SJCRH30 (cell line): ENCODE measurements at regions not wholly inside any gene's neighbourhood (a gene's known extent, or its start where the extent isn't known, plus 50 kb on each side); places are given as distances from the start of the nearest gene placed in this dataset.

Experiments used
- DNase-seq, 2 experiments: peaks; one replicate each; pipeline ENCODE4 v3.0.0-alpha.2; 2015 to 2020
- H3K27ac ChIP-seq: fragments of 250-450 bp; sonication (Bioruptor Pico); 2 replicates; pipeline ENCODE4 v1.5.1; 2020; ENCODE audit warnings: mild to moderate bottlenecking, moderate library complexity
- H3K27me3 ChIP-seq: fragments of 250-450 bp; sonication (Bioruptor Pico); 2 replicates; pipeline ENCODE4 v1.5.1; 2020; ENCODE audit warnings: mild to moderate bottlenecking, moderate library complexity
- H3K36me3 ChIP-seq: fragments of 250-450 bp; sonication (Bioruptor Pico); 2 replicates; pipeline ENCODE4 v1.5.1; 2020; ENCODE audit warnings: mild to moderate bottlenecking, moderate library complexity
- H3K4me1 ChIP-seq: fragments of 250-450 bp; sonication (Bioruptor Pico); 2 replicates; pipeline ENCODE4 v1.5.1; 2020; ENCODE audit warnings: mild to moderate bottlenecking, moderate library complexity
- H3K4me3 ChIP-seq: fragments of 250-450 bp; sonication (Bioruptor Pico); 2 replicates; pipeline ENCODE4 v1.5.1; 2020; ENCODE audit warnings: mild to moderate bottlenecking, moderate library complexity
- H3K9me3 ChIP-seq: fragments of 250-450 bp; sonication (Bioruptor Pico); replicated peaks from 2 replicates; pipeline ENCODE4 v1.5.1; 2020; ENCODE audit warnings: mild to moderate bottlenecking, moderate library complexity

- no peaks in the 10 kb centered on the region for H3K27me3 ChIP-seq
- no peak overlapping the region for H3K4me3 ChIP-seq
- peaks cover 7% of the 10 kb centered on the region; the same call in 1 of the 2 replicates for H3K4me1 ChIP-seq
- no peak overlapping the region for H3K27ac ChIP-seq
- DNase-seq: no peak
- no peaks in the 10 kb centered on the region for H3K9me3 ChIP-seq
- 0 out of 2 replicates have a peak, but pooled peaks cover 4% of the 10 kb centered on the region for H3K36me3 ChIP-seq
Observed at GRCh38 chr9:23630488-23630887, 195.6 kb downstream of the ELAVL2 start.

DNA sequence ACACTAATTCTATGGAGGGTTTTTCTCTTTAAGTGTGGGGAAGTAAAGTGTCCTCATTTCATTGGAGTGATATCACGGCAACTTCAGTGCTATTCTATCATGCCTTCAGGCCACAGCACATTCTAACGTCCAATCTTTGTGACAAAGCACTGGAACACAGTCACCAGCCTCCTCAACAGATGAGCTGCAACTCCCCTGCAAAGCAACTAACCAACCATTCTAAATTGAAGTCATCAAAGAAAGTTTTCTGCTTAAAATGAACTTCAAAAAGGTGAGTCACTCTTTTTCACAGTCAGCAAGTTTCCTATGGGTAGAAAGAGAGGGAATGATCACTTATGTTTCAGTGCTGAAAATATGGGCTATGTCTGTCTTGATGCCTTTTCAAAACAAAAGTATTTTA lies 190.8 kb downstream of the ELAVL2 start:
- Histone ChIP-seq H3K36me3 (peaks cover 16% of the 10 kb centered on the region; the same call in 1 of the 2 replicates), H3K4me1 (peaks cover 7% of the 10 kb centered on the region; the same call in 1 of the 2 replicates), H3K27me3 (no peaks in the 10 kb centered on the region), H3K27ac (no peak overlapping the region), H3K9me3 (no peaks in the 10 kb centered on the region), H3K4me3 (no peak overlapping the region)
- DNase-seq: no peak

DNA sequence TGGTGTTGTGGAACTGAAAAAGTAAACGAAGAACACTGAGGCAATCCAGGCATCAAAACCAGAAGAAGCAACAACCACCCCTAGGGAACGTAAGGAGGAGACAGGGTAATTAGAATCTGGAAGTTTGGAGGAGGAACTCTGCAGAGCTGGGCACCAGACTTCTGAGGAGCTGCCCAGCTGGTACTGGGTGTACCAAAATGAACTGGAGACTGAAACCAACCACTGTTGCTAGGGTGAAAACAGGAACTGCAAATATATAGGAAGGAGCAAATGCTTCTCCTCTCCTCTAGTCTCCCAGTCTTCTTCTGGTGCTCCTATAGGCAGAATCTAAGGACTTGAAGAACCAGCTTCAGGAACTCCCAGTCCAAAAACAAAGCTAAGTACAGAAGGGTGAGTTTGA lies 189.8 kb downstream of the ELAVL2 start:
- Histone ChIP-seq H3K27ac (no peak overlapping the region), H3K4me1 (peaks cover 13% of the 10 kb centered on the region), H3K9me3 (no peaks in the 10 kb centered on the region), H3K4me3 (no peak overlapping the region), H3K27me3 (no peaks in the 10 kb centered on the region), H3K36me3 (peaks cover 16% of the 10 kb centered on the region; the same call in 1 of the 2 replicates)
- DNase-seq: no peak

DNA sequence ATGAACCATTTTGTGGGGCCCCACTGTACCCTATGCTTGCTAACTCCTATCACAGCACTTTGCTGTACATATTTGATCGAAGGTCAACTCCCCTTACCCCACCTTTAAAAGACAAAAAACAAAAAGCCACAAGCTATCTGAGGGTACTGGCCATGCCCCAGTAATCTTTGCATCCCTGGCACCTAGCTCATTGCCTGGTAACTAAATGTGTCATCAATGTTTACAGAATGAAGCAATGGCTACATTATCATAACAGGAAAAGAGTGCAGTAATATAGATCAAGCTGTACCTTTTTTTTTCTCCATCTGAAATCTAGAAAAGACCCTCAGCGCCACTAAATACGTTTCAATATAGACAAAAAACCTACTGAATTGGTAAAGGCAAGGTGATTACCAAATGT lies 188.0 kb downstream of the ELAVL2 start:
- Histone ChIP-seq H3K9me3 (no peaks in the 10 kb centered on the region), H3K36me3 (peaks cover 20% of the 10 kb centered on the region; the same call in 1 of the 2 replicates), H3K27me3 (no peaks in the 10 kb centered on the region), H3K4me3 (no peak overlapping the region), H3K27ac (no peak overlapping the region), H3K4me1 (peaks cover 12% of the 10 kb centered on the region)
- DNase-seq: no peak

- Histone ChIP-seq H3K27ac (no peak overlapping the region), H3K27me3 (no peaks in the 10 kb centered on the region), H3K4me3 (no peak overlapping the region), H3K4me1 (peaks cover 12% of the 10 kb centered on the region), H3K9me3 (no peaks in the 10 kb centered on the region), H3K36me3 (peaks cover 20% of the 10 kb centered on the region; the same call in 1 of the 2 replicates)
- no peak for DNase-seq
Observed at GRCh38 chr9:23638837-23639426, 187.1 kb downstream of the ELAVL2 start.
